ENCODE measurements at regions not wholly inside any gene's neighbourhood (a gene's known extent, or its start where the extent isn't known, plus 50 kb on each side); places are given as distances from the start of the nearest gene placed in this dataset.
A peak's percentile ranks its signal among the peaks of the same experiment; 100 is the strongest.

- Histone ChIP-seq H2BK12ac (ENCODE audit: low read length) (no peak overlapping the region), H3K18ac (ENCODE audit: low read length) (no peak overlapping the region), H2AK5ac (ENCODE audit: low read length) (no peak overlapping the region), H4K91ac (ENCODE audit: low read depth, low read length) (no peak overlapping the region), H3K4me2 (ENCODE audit: low read length) (no peak overlapping the region), H3K27me3 (ENCODE audit: insufficient read depth, low read length) (no peaks in the 10 kb centered on the region), H3K79me2 (ENCODE audit: control insufficient read depth, insufficient read depth, low read length, poor library complexity) (no peaks in the 10 kb centered on the region), H3K79me1 (ENCODE audit: low read length) (no peaks in the 10 kb centered on the region), H2BK5ac (ENCODE audit: low read depth, low read length, poor library complexity) (no peak overlapping the region), H4K12ac (ENCODE audit: low read depth, low read length) (no peak overlapping the region), H3K23ac (ENCODE audit: low read length) (no peak overlapping the region), H2BK120ac (ENCODE audit: insufficient read depth, low read length, poor library complexity) (no peak overlapping the region), H2AFZ (ENCODE audit: insufficient read depth, low read length, poor library complexity) (no peak overlapping the region), H3K36me3 (ENCODE audit: control insufficient read depth in 1 of 2, insufficient read depth in 2 of 2, low read length in 2 of 2) (no peaks in the 10 kb centered on the region), H3K4me1 (ENCODE audit: control insufficient read depth in 1 of 2, insufficient read depth in 2 of 2, low read length in 2 of 2) (no peaks in the 10 kb centered on the region), H3K14ac (ENCODE audit: low read length) (no peak overlapping the region), H4K8ac (ENCODE audit: low read depth, low read length) (no peak overlapping the region), H3K9me3 (ENCODE audit: insufficient read depth, low read depth, low read length) (no peaks in the 10 kb centered on the region), H3K4me3 (ENCODE audit: low read depth, low read length) (no peak overlapping the region), H3K4ac (ENCODE audit: low read depth, low read length) (no peak overlapping the region), H3K27ac (ENCODE audit: low read depth, low read length) (no peak overlapping the region), H3K9ac (ENCODE audit: low read length) (no peak overlapping the region)
- DNase-seq = no peak
- WGBS (ENCODE audit: extremely low coverage, insufficient coverage, insufficient read length) = no CpG with 5 or more reads among the region's 1 CpG
Measured at GRCh38 chr12:88994971-88995370, 357.3 kb downstream of the DUSP6 start.

- no peak overlapping the region for H2AFZ ChIP-seq (ENCODE audit: insufficient read depth, low read length, poor library complexity)
- no peaks in the 10 kb centered on the region for H3K9me3 ChIP-seq (ENCODE audit: insufficient read depth, low read depth, low read length)
- H3K14ac ChIP-seq (ENCODE audit: low read length) = no peak overlapping the region
- H2BK120ac ChIP-seq (ENCODE audit: insufficient read depth, low read length, poor library complexity) = no peak overlapping the region
- H4K12ac ChIP-seq (ENCODE audit: low read depth, low read length) = no peak overlapping the region
- no CpG with 5 or more reads among the region's 2 CpGs for WGBS (ENCODE audit: extremely low coverage, insufficient coverage, insufficient read length)
- H3K4me2 ChIP-seq (ENCODE audit: low read length) = no peak overlapping the region
- H3K9ac ChIP-seq (ENCODE audit: low read length) = no peak overlapping the region
- no peaks in the 10 kb centered on the region for H3K4me1 ChIP-seq (ENCODE audit: control insufficient read depth in 1 of 2, insufficient read depth in 2 of 2, low read length in 2 of 2)
- H3K36me3 ChIP-seq (ENCODE audit: control insufficient read depth in 1 of 2, insufficient read depth in 2 of 2, low read length in 2 of 2) = no peaks in the 10 kb centered on the region
- no peaks in the 10 kb centered on the region for H3K27me3 ChIP-seq (ENCODE audit: insufficient read depth, low read length)
- no peak overlapping the region for H4K91ac ChIP-seq (ENCODE audit: low read depth, low read length)
- H3K23ac ChIP-seq (ENCODE audit: low read length) = no peak overlapping the region
- H3K79me1 ChIP-seq (ENCODE audit: low read length) = no peaks in the 10 kb centered on the region
- H2BK12ac ChIP-seq (ENCODE audit: low read length) = no peak overlapping the region
- no peak overlapping the region for H3K18ac ChIP-seq (ENCODE audit: low read length)
- no peak overlapping the region for H2BK5ac ChIP-seq (ENCODE audit: low read depth, low read length, poor library complexity)
- no peaks in the 10 kb centered on the region for H3K79me2 ChIP-seq (ENCODE audit: control insufficient read depth, insufficient read depth, low read length, poor library complexity)
- no peak overlapping the region for H3K4ac ChIP-seq (ENCODE audit: low read depth, low read length)
- DNase-seq = no peak
- no peak overlapping the region for H3K4me3 ChIP-seq (ENCODE audit: low read depth, low read length)
- H3K27ac ChIP-seq (ENCODE audit: low read depth, low read length) = no peak overlapping the region
- no peak overlapping the region for H2AK5ac ChIP-seq (ENCODE audit: low read length)
- no peak overlapping the region for H4K8ac ChIP-seq (ENCODE audit: low read depth, low read length)
Measured at GRCh38 chr12:88994537-88994936, 357.8 kb downstream of the DUSP6 start.

- H3K4me2 ChIP-seq (ENCODE audit: low read length) = no peak overlapping the region
- no peaks in the 10 kb centered on the region for H3K27me3 ChIP-seq (ENCODE audit: insufficient read depth, low read length)
- no peak overlapping the region for H2BK120ac ChIP-seq (ENCODE audit: insufficient read depth, low read length, poor library complexity)
- H4K8ac ChIP-seq (ENCODE audit: low read depth, low read length) = no peak overlapping the region
- H3K27ac ChIP-seq (ENCODE audit: low read depth, low read length) = no peak overlapping the region
- no peaks in the 10 kb centered on the region for H3K9me3 ChIP-seq (ENCODE audit: insufficient read depth, low read depth, low read length)
- H3K36me3 ChIP-seq (ENCODE audit: control insufficient read depth in 1 of 2, insufficient read depth in 2 of 2, low read length in 2 of 2) = no peaks in the 10 kb centered on the region
- H3K79me2 ChIP-seq (ENCODE audit: control insufficient read depth, insufficient read depth, low read length, poor library complexity) = no peaks in the 10 kb centered on the region
- no peak overlapping the region for H2BK12ac ChIP-seq (ENCODE audit: low read length)
- H3K23ac ChIP-seq (ENCODE audit: low read length) = no peak overlapping the region
- H3K18ac ChIP-seq (ENCODE audit: low read length) = no peak overlapping the region
- H4K91ac ChIP-seq (ENCODE audit: low read depth, low read length) = no peak overlapping the region
- peak in 1 of 2 donors; percentile 50 for DNase-seq
- whole genome bisulfite sequencing (ENCODE audit: extremely low coverage, insufficient coverage, insufficient read length) = no CpG with 5 or more reads among the region's 3 CpGs
- H2AFZ ChIP-seq (ENCODE audit: insufficient read depth, low read length, poor library complexity) = no peak overlapping the region
- H2BK5ac ChIP-seq (ENCODE audit: low read depth, low read length, poor library complexity) = no peak overlapping the region
- no peaks in the 10 kb centered on the region for H3K4me1 ChIP-seq (ENCODE audit: control insufficient read depth in 1 of 2, insufficient read depth in 2 of 2, low read length in 2 of 2)
- no peak overlapping the region for H4K12ac ChIP-seq (ENCODE audit: low read depth, low read length)
- H3K4me3 ChIP-seq (ENCODE audit: low read depth, low read length) = no peak overlapping the region
- no peak overlapping the region for H2AK5ac ChIP-seq (ENCODE audit: low read length)
- H3K4ac ChIP-seq (ENCODE audit: low read depth, low read length) = no peak overlapping the region
- no peak overlapping the region for H3K9ac ChIP-seq (ENCODE audit: low read length)
- H3K14ac ChIP-seq (ENCODE audit: low read length) = no peak overlapping the region
- no peaks in the 10 kb centered on the region for H3K79me1 ChIP-seq (ENCODE audit: low read length)
Measured at GRCh38 chr12:88993651-88994050, 358.6 kb downstream of the DUSP6 start.

GRCh38 chr12:88986056-88986455 is 366.2 kb downstream of the DUSP6 start:
- WGBS (ENCODE audit: extremely low coverage, insufficient coverage, insufficient read length) = no CpG with 5 or more reads among the region's 5 CpGs
- Histone ChIP-seq H3K4me1 (ENCODE audit: control insufficient read depth in 1 of 2, insufficient read depth in 2 of 2, low read length in 2 of 2) (no peaks in the 10 kb centered on the region), H2AFZ (ENCODE audit: insufficient read depth, low read length, poor library complexity) (no peak overlapping the region), H3K36me3 (ENCODE audit: control insufficient read depth in 1 of 2, insufficient read depth in 2 of 2, low read length in 2 of 2) (no peaks in the 10 kb centered on the region), H3K18ac (ENCODE audit: low read length) (no peak overlapping the region), H3K14ac (ENCODE audit: low read length) (no peak overlapping the region), H2BK120ac (ENCODE audit: insufficient read depth, low read length, poor library complexity) (no peak overlapping the region), H4K12ac (ENCODE audit: low read depth, low read length) (no peak overlapping the region), H3K79me2 (ENCODE audit: control insufficient read depth, insufficient read depth, low read length, poor library complexity) (no peaks in the 10 kb centered on the region), H3K27ac (ENCODE audit: low read depth, low read length) (no peak overlapping the region), H3K4me2 (ENCODE audit: low read length) (no peak overlapping the region), H3K9ac (ENCODE audit: low read length) (no peak overlapping the region), H3K4ac (ENCODE audit: low read depth, low read length) (no peak overlapping the region), H4K8ac (ENCODE audit: low read depth, low read length) (no peak overlapping the region), H3K27me3 (ENCODE audit: insufficient read depth, low read length) (no peaks in the 10 kb centered on the region), H3K9me3 (ENCODE audit: insufficient read depth, low read depth, low read length) (no peaks in the 10 kb centered on the region), H3K23ac (ENCODE audit: low read length) (no peak overlapping the region), H2AK5ac (ENCODE audit: low read length) (no peak overlapping the region), H2BK5ac (ENCODE audit: low read depth, low read length, poor library complexity) (no peak overlapping the region), H3K4me3 (ENCODE audit: low read depth, low read length) (no peak overlapping the region), H4K91ac (ENCODE audit: low read depth, low read length) (no peak overlapping the region), H3K79me1 (ENCODE audit: low read length) (no peaks in the 10 kb centered on the region), H2BK12ac (ENCODE audit: low read length) (no peak overlapping the region)
- DNase-seq = no peak

Data from trophoblast cell (in vitro differentiated cells and primary cell).